IPS-20b (cell line): ENCODE measurements at regions not wholly inside any gene's neighbourhood (a gene's known extent, or its start where the extent isn't known, plus 50 kb on each side); places are given as distances from the start of the nearest gene placed in this dataset.
"Not testable (repeated sequence)": the region's sequence is repeated elsewhere in the genome, so short reads cannot be mapped to it uniquely, and the experiment has no call there.

Source experiments
- H3K27ac ChIP-seq: one replicate; pipeline ENCODE4 v1.5.1; 2013; ENCODE audit warnings: low read length
- H3K27me3 ChIP-seq: 2 replicates; pipeline ENCODE4 v1.6.1; 2013; ENCODE audit warnings: mild to moderate bottlenecking, low read length, inconsistent platforms; ENCODE audit not compliant: insufficient read depth
- H3K36me3 ChIP-seq: 2 replicates; pipeline ENCODE4 v1.6.1; 2013; ENCODE audit warnings: low read depth, mild to moderate bottlenecking, inconsistent platforms, low read length, moderate library complexity; ENCODE audit not compliant: insufficient read depth
- H3K4me1 ChIP-seq: 2 replicates; pipeline ENCODE4 v1.6.1; 2013; ENCODE audit warnings: mild to moderate bottlenecking, control low read depth, inconsistent platforms, low read length, moderate library complexity; ENCODE audit not compliant: insufficient read depth
- H3K4me3 ChIP-seq: 2 replicates; pipeline ENCODE4 v1.5.1; 2013; ENCODE audit warnings: mild to moderate bottlenecking, low read length, inconsistent platforms
- H3K9ac ChIP-seq: 2 replicates; pipeline ENCODE4 v1.6.1; 2013; ENCODE audit warnings: low read depth, mild to moderate bottlenecking, inconsistent platforms, low read length, moderate library complexity
- H3K9me3 ChIP-seq: 2 replicates; pipeline ENCODE4 v1.6.1; 2013; ENCODE audit warnings: mild to moderate bottlenecking, low read depth, low read length, inconsistent platforms; ENCODE audit not compliant: insufficient read depth

GRCh38 chr4:116099596-116099995 is 985.8 kb downstream of the TRAM1L1 start:
- peaks cover 24% of the 10 kb centered on the region for H3K9me3 ChIP-seq
- no peak overlapping the region for H3K4me3 ChIP-seq
- H3K36me3 ChIP-seq: no peaks in the 10 kb centered on the region
- no peak overlapping the region for H3K9ac ChIP-seq
- no peak overlapping the region for H3K27ac ChIP-seq
- no peaks in the 10 kb centered on the region; the same call in 1 of the 2 replicates for H3K4me1 ChIP-seq
- no peaks in the 10 kb centered on the region for H3K27me3 ChIP-seq

GRCh38 chr4:116097353-116097752 is 983.9 kb upstream of the NDST4 start:
- H3K9me3 ChIP-seq: peaks cover 24% of the 10 kb centered on the region
- not testable (repeated sequence) for H3K27me3 ChIP-seq, H3K4me3 ChIP-seq, H3K36me3 ChIP-seq, H3K9ac ChIP-seq, H3K4me1 ChIP-seq, H3K27ac ChIP-seq

GRCh38 chr4:116092961-116093360 is 979.5 kb upstream of the NDST4 start:
- H3K9ac ChIP-seq: no peak overlapping the region
- H3K27me3 ChIP-seq: no peaks in the 10 kb centered on the region
- H3K4me3 ChIP-seq: no peak overlapping the region
- no peak overlapping the region for H3K27ac ChIP-seq
- H3K36me3 ChIP-seq: no peaks in the 10 kb centered on the region
- H3K9me3 ChIP-seq: peaks cover 15% of the 10 kb centered on the region
- no peaks in the 10 kb centered on the region; the same call in 1 of the 2 replicates for H3K4me1 ChIP-seq

- Histone ChIP-seq H3K9ac (no peak overlapping the region), H3K9me3 (no peaks in the 10 kb centered on the region), H3K4me3 (no peak overlapping the region), H3K27ac (no peak overlapping the region), H3K4me1 (no peaks in the 10 kb centered on the region), H3K27me3 (no peaks in the 10 kb centered on the region), H3K36me3 (no peaks in the 10 kb centered on the region)
These were observed 975.4 kb upstream of the NDST4 start for GRCh38 chr4:116088771-116089170.

GRCh38 chr4:116082808-116083366 is 969.5 kb upstream of the NDST4 start:
- Histone ChIP-seq H3K4me1 (no peaks in the 10 kb centered on the region), H3K27me3 (no peaks in the 10 kb centered on the region), H3K9ac (no peak overlapping the region), H3K9me3 (no peaks in the 10 kb centered on the region), H3K4me3 (no peak overlapping the region), H3K36me3 (no peaks in the 10 kb centered on the region), H3K27ac (no peak overlapping the region)

- Histone ChIP-seq H3K4me1 (no peaks in the 10 kb centered on the region), H3K4me3 (no peak overlapping the region), H3K9ac (no peak overlapping the region), H3K9me3 (no peaks in the 10 kb centered on the region), H3K36me3 (no peaks in the 10 kb centered on the region), H3K27ac (no peak overlapping the region), H3K27me3 (no peaks in the 10 kb centered on the region)
These were observed 959.6 kb upstream of the NDST4 start for GRCh38 chr4:116073051-116073450.

GRCh38 chr4:116070283-116070682 is 956.9 kb upstream of the NDST4 start:
- Histone ChIP-seq H3K9ac (no peak overlapping the region), H3K4me3 (no peak overlapping the region), H3K27me3 (no peaks in the 10 kb centered on the region), H3K36me3 (no peaks in the 10 kb centered on the region), H3K9me3 (no peaks in the 10 kb centered on the region), H3K4me1 (no peaks in the 10 kb centered on the region), H3K27ac (no peak overlapping the region)

GRCh38 chr4:116066711-116067245 is 953.4 kb upstream of the NDST4 start:
- Histone ChIP-seq H3K9ac (no peak overlapping the region), H3K27ac (no peak overlapping the region), H3K27me3 (no peaks in the 10 kb centered on the region), H3K36me3 (no peaks in the 10 kb centered on the region), H3K9me3 (no peaks in the 10 kb centered on the region), H3K4me3 (no peak overlapping the region), H3K4me1 (no peaks in the 10 kb centered on the region)

GRCh38 chr4:116064331-116064730 is 950.9 kb upstream of the NDST4 start:
- H3K4me1 ChIP-seq: no peaks in the 10 kb centered on the region
- H3K9ac ChIP-seq: no peak overlapping the region
- no peak overlapping the region for H3K27ac ChIP-seq
- H3K9me3 ChIP-seq: no peaks in the 10 kb centered on the region
- H3K4me3 ChIP-seq: no peak overlapping the region
- no peaks in the 10 kb centered on the region for H3K27me3 ChIP-seq
- H3K36me3 ChIP-seq: no peaks in the 10 kb centered on the region

- Histone ChIP-seq H3K4me3 (no peak overlapping the region), H3K9ac (no peak overlapping the region), H3K4me1 (no peaks in the 10 kb centered on the region), H3K36me3 (no peaks in the 10 kb centered on the region), H3K27me3 (no peaks in the 10 kb centered on the region), H3K27ac (no peak overlapping the region), H3K9me3 (no peaks in the 10 kb centered on the region)
These were observed 945.9 kb upstream of the NDST4 start for GRCh38 chr4:116059361-116059760.

GRCh38 chr4:116058129-116058528 is 944.7 kb upstream of the NDST4 start:
- no peaks in the 10 kb centered on the region for H3K36me3 ChIP-seq
- no peaks in the 10 kb centered on the region for H3K9me3 ChIP-seq
- H3K27me3 ChIP-seq: no peaks in the 10 kb centered on the region
- H3K4me1 ChIP-seq: no peaks in the 10 kb centered on the region
- no peak overlapping the region for H3K4me3 ChIP-seq
- no peak overlapping the region for H3K27ac ChIP-seq
- H3K9ac ChIP-seq: no peak overlapping the region

- Histone ChIP-seq H3K27me3 (no peaks in the 10 kb centered on the region), H3K4me1 (no peaks in the 10 kb centered on the region), H3K4me3 (no peak overlapping the region), H3K9me3 (no peaks in the 10 kb centered on the region), H3K36me3 (no peaks in the 10 kb centered on the region), H3K9ac (no peak overlapping the region), H3K27ac (no peak overlapping the region)
These were observed 942.7 kb upstream of the NDST4 start for GRCh38 chr4:116055857-116056827.
